Esophagus (tissue), 2 donors: ENCODE measurements at regions not wholly inside any gene's neighbourhood (a gene's known extent, or its start where the extent isn't known, plus 50 kb on each side); places are given as distances from the start of the nearest gene placed in this dataset.
A peak's percentile ranks its signal among the peaks of the same experiment; 100 is the strongest.

ENCODE experiments used
- H3K27ac ChIP-seq, 2 donors: one replicate each; pipeline ENCODE4 v1.5.1; 2013; ENCODE audit warnings: low read depth in 2 of 2, mild to moderate bottlenecking in 2 of 2, inconsistent platforms in 1 of 2, low read length in 1 of 2, moderate library complexity in 1 of 2
- H3K27me3 ChIP-seq, 2 donors: one replicate each; pipeline ENCODE4 v1.6.1; 2013; ENCODE audit warnings: low read length in 2 of 2, control low read depth in 1 of 2, mild to moderate bottlenecking in 1 of 2; ENCODE audit not compliant: insufficient read depth in 2 of 2, control insufficient read depth in 1 of 2
- H3K36me3 ChIP-seq, 2 donors: one replicate each; pipeline ENCODE4 v1.6.1; 2013; ENCODE audit warnings: low read length in 1 of 2; ENCODE audit not compliant: control insufficient read depth in 2 of 2, insufficient read depth in 2 of 2
- H3K4me1 ChIP-seq, 2 donors: one replicate each; pipeline ENCODE4 v1.6.1; 2013; ENCODE audit warnings: low read length in 1 of 2; ENCODE audit not compliant: control insufficient read depth in 2 of 2, insufficient read depth in 2 of 2
- H3K4me3 ChIP-seq, 2 donors: one replicate each; pipeline ENCODE4 v1.5.1; 2013; ENCODE audit warnings: low read length in 2 of 2, mild to moderate bottlenecking in 2 of 2, low read depth in 1 of 2, moderate library complexity in 1 of 2
- H3K9me3 ChIP-seq, 2 donors: one replicate each; pipeline ENCODE4 v1.6.1; 2013; ENCODE audit warnings: mild to moderate bottlenecking in 2 of 2, low read depth in 1 of 2, low read length in 1 of 2, moderate library complexity in 1 of 2; ENCODE audit not compliant: control insufficient read depth in 2 of 2, insufficient read depth in 1 of 2
- WGBS, 2 donors: extraction: QIAGEN DNeasy Blood & Tissue Kit; methylation state at CpG; one replicate each; pipeline ENCODE4 v1.1.7; 2013; 5-methylcytosine and 5-hydroxymethylcytosine counted together
- donor health status: healthy with polysubstance abuse.
- donor health status: Bipolar disorder and iron deficiency.

- H3K9me3 ChIP-seq = no peaks in the 10 kb centered on the region
Measured at GRCh38 chr5:148937239-148937638, 110.8 kb downstream of the ADRB2 start.

GRCh38 chr5:148937830-148938521 lies 111.6 kb downstream of the ADRB2 start:
- Histone ChIP-seq H3K9me3 (no peaks in the 10 kb centered on the region), H3K27me3 (no peaks in the 10 kb centered on the region), H3K36me3 (no peaks in the 10 kb centered on the region), H3K27ac (no peak overlapping the region), H3K4me1 (no peaks in the 10 kb centered on the region), H3K4me3 (no peak overlapping the region)
- WGBS, 2 donors = 79 to 91% methylated on average over 4 of the region's 4 CpGs

More at GRCh38 chr5:148937239-148937638, 110.8 kb downstream of the ADRB2 start:
- H3K4me1 ChIP-seq = no peaks in the 10 kb centered on the region
- WGBS, 2 donors = 43 to 50% methylated on average over 1 of the region's 1 CpG
- H3K27me3 ChIP-seq = no peaks in the 10 kb centered on the region
- no peak overlapping the region for H3K4me3 ChIP-seq
- no peak overlapping the region for H3K27ac ChIP-seq
- H3K36me3 ChIP-seq = no peaks in the 10 kb centered on the region

GRCh38 chr5:148938522-148938882 lies 112.1 kb downstream of the ADRB2 start:
- H3K4me3 ChIP-seq = no peak overlapping the region
- no peak overlapping the region for H3K27ac ChIP-seq
- no peaks in the 10 kb centered on the region for H3K4me1 ChIP-seq
- H3K27me3 ChIP-seq = no peaks in the 10 kb centered on the region
- WGBS, 2 donors = 81 to 88% methylated on average over 3 of the region's 3 CpGs
- no peaks in the 10 kb centered on the region for H3K9me3 ChIP-seq
- no peaks in the 10 kb centered on the region for H3K36me3 ChIP-seq

GRCh38 chr5:148939676-148940075 lies 113.3 kb downstream of the ADRB2 start:
- Histone ChIP-seq H3K4me3 (no peak overlapping the region), H3K4me1 (no peaks in the 10 kb centered on the region), H3K27ac (no peak overlapping the region), H3K9me3 (no peaks in the 10 kb centered on the region), H3K36me3 (no peaks in the 10 kb centered on the region), H3K27me3 (no peaks in the 10 kb centered on the region)
- 78 to 95% methylated on average over 1 of the region's 1 CpG for WGBS, 2 donors

- Histone ChIP-seq H3K27ac (no peak overlapping the region), H3K27me3 (no peaks in the 10 kb centered on the region), H3K9me3 (no peaks in the 10 kb centered on the region), H3K36me3 (no peaks in the 10 kb centered on the region), H3K4me1 (no peaks in the 10 kb centered on the region), H3K4me3 (no peak overlapping the region)
- WGBS, 2 donors = 0 to 73% methylated on average over 1 of the region's 1 CpG
Measured at GRCh38 chr5:148941810-148942209, 115.4 kb downstream of the ADRB2 start.

DNA sequence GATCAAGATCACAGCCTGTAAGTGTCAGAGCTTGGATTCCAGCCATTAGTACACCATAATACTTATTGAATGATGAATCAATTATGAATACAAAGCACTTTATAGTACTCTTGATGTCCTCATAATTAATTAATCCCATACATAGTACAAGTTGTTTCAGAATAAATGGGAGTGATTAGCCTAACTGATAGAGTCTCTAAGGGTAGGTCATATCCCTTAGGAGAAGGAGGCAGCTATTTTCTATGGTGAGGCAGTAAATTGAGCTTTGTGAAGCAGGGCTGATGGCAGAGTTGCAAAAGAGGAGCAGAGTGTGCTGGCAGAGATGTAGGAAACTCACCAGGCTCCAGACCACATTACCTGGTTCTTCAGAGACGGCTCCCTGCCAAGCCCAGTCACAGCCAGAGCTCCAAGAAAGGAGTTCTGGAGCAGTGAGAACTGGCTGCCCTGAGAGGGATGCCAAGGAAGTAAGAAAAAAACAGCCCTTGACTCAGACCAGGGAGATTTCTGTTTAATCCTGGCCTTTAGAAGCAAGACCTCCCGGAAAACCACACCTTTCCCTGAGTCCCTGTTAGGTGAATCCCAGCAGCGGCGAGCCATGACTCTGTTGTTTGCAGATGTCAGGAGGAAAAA lies 112.9 kb downstream of the SH3TC2 start:
- Histone ChIP-seq H3K4me3 (no peak overlapping the region), H3K4me1 (peaks cover 8 to 10% of the 10 kb centered on the region in 2 donors), H3K27ac (peak overlapping the region; percentile 77 to 84), H3K27me3 (no peaks in the 10 kb centered on the region), H3K36me3 (no peaks in the 10 kb centered on the region), H3K9me3 (no peaks in the 10 kb centered on the region)
- 39 to 56% methylated on average over 4 of the region's 4 CpGs for WGBS, 2 donors

DNA sequence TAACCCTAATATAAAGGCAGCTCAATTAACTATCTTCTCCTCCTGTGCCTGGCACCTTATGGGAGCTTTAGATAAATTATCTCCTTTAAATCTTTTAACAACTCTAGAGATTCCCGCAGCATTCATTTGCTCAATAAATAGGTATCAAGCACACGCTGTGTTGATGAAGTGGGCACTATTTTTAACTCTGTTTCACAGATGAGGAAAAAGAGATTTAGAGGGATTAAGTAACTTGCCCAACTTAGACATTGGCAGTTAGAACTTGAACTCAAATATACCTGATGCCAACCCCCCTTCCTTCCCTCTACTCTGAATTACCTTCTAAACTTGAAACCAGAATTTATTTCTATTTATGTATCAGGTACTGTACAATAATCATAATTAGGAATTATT lies 112.4 kb downstream of the SH3TC2 start:
- no peaks in the 10 kb centered on the region for H3K9me3 ChIP-seq
- 31 to 45% methylated on average over 2 of the region's 2 CpGs for WGBS, 2 donors
- no peaks in the 10 kb centered on the region for H3K27me3 ChIP-seq
- peak overlapping the region; percentile 77 to 84 for H3K27ac ChIP-seq
- no peaks in the 10 kb centered on the region for H3K36me3 ChIP-seq
- peaks cover 8 to 10% of the 10 kb centered on the region in 2 donors for H3K4me1 ChIP-seq
- no peak overlapping the region for H3K4me3 ChIP-seq

- Histone ChIP-seq H3K36me3 (no peaks in the 10 kb centered on the region), H3K9me3 (no peaks in the 10 kb centered on the region), H3K27me3 (no peaks in the 10 kb centered on the region), H3K4me3 (no peak overlapping the region), H3K4me1 (peaks cover 8 to 10% of the 10 kb centered on the region in 2 donors), H3K27ac (peak overlapping the region in 1 of 2 donors; percentile 10)
- WGBS, 2 donors = 62 to 68% methylated on average over 1 of the region's 1 CpG
Measured at GRCh38 chr5:148950892-148951291, 112.0 kb downstream of the SH3TC2 start.

DNA sequence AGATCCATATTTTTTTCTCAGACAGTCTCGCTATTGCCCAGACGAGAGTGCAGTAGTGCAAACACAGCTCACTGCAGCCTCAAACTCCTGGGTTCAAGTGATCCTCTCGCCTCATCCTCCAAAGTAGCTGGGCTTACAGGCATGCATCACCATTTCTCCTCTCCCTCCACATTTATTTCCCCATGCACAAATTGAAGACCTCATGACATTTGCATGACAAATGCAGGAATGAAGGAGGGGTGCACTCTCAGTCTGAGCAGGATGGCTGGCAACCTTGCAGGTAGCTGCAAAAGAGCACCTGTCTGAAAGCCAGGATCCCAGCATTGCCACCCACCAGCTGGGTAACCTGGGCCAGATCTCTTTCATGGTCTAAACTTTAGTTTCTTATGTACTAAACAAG lies 111.2 kb downstream of the SH3TC2 start:
- H3K27ac ChIP-seq = no peak overlapping the region
- no peaks in the 10 kb centered on the region for H3K9me3 ChIP-seq
- 92% methylated on average over 3 of the region's 3 CpGs for WGBS, 2 donors
- peaks cover 9 to 10% of the 10 kb centered on the region in 2 donors for H3K4me1 ChIP-seq
- no peaks in the 10 kb centered on the region for H3K36me3 ChIP-seq
- no peak overlapping the region for H3K4me3 ChIP-seq
- no peaks in the 10 kb centered on the region for H3K27me3 ChIP-seq
